H9 (cell line): ENCODE measurements at regions not wholly inside any gene's neighbourhood (a gene's known extent, or its start where the extent isn't known, plus 50 kb on each side); places are given as distances from the start of the nearest gene placed in this dataset.

ENCODE experiments used
- DNase-seq: peaks from one replicate; pipeline ENCODE4 v3.0.0-alpha.2; 2017
- H2AFZ ChIP-seq: one replicate; pipeline ENCODE4 v1.6.1; 2013; ENCODE audit warnings: mild to moderate bottlenecking, low read length, control low read depth, moderate library complexity
- H2AK5ac ChIP-seq: 2 replicates; pipeline ENCODE4 v1.6.1; 2013; ENCODE audit warnings: low read length, control low read depth, mixed read lengths; ENCODE audit not compliant: insufficient read length
- H2BK120ac ChIP-seq: one replicate; pipeline ENCODE4 v1.6.1; 2013; ENCODE audit warnings: low read depth, mild to moderate bottlenecking, low read length, control low read depth, inconsistent platforms; ENCODE audit not compliant: poor library complexity, severe bottlenecking
- H2BK12ac ChIP-seq: 2 replicates; pipeline ENCODE4 v1.6.1; 2013; ENCODE audit warnings: low read length, control low read depth, mixed read lengths, low read depth; ENCODE audit not compliant: insufficient read length
- H2BK15ac ChIP-seq: 2 replicates; pipeline ENCODE4 v1.6.1; 2013; ENCODE audit warnings: low read depth, low read length, control low read depth
- H2BK20ac ChIP-seq: one replicate; pipeline ENCODE4 v1.6.1; 2013; ENCODE audit warnings: low read depth, mild to moderate bottlenecking, low read length, control low read depth, inconsistent platforms; ENCODE audit not compliant: poor library complexity, severe bottlenecking
- H2BK5ac ChIP-seq: 2 replicates; pipeline ENCODE4 v1.6.1; 2013; ENCODE audit warnings: low read length, control low read depth, mixed read lengths; ENCODE audit not compliant: insufficient read length
- H3K14ac ChIP-seq: 2 replicates; pipeline ENCODE4 v1.6.1; 2013; ENCODE audit warnings: low read length, control low read depth; ENCODE audit not compliant: insufficient read depth
- H3K18ac ChIP-seq: 2 replicates; pipeline ENCODE4 v1.6.1; 2013; ENCODE audit warnings: low read depth, mild to moderate bottlenecking, mixed read lengths, low read length, control low read depth; ENCODE audit not compliant: insufficient read length
- H3K23ac ChIP-seq: 2 replicates; pipeline ENCODE4 v1.6.1; 2013; ENCODE audit warnings: low read length, control low read depth, mixed read lengths, low read depth; ENCODE audit not compliant: insufficient read length
- H3K23me2 ChIP-seq: 2 replicates; pipeline ENCODE4 v1.6.1; 2013; ENCODE audit warnings: low read depth, mild to moderate bottlenecking, mixed read lengths, low read length, control low read depth; ENCODE audit not compliant: insufficient read length, poor library complexity, severe bottlenecking
- H3K27ac ChIP-seq: 2 replicates; pipeline ENCODE4 v1.5.1; 2013; ENCODE audit warnings: low read length, control low read depth, mixed read lengths, low read depth; ENCODE audit not compliant: insufficient read length
- H3K27me3 ChIP-seq: 2 replicates; pipeline ENCODE4 v1.6.1; 2013; ENCODE audit warnings: low read length, control low read depth, inconsistent platforms; ENCODE audit not compliant: insufficient read depth
- H3K4ac ChIP-seq: 2 replicates; pipeline ENCODE4 v1.6.1; 2013; ENCODE audit warnings: low read depth, mild to moderate bottlenecking, control low read depth, inconsistent platforms, low read length, moderate library complexity
- H3K4me1 ChIP-seq: 2 replicates; pipeline ENCODE4 v1.6.1; 2013; ENCODE audit warnings: low read length, control low read depth, inconsistent platforms; ENCODE audit not compliant: insufficient read depth
- H3K4me2 ChIP-seq: 2 replicates; pipeline ENCODE4 v1.6.1; 2013; ENCODE audit warnings: low read length, control low read depth, mixed read lengths; ENCODE audit not compliant: insufficient read length, insufficient read depth
- H3K56ac ChIP-seq: 2 replicates; pipeline ENCODE4 v1.6.1; 2013; ENCODE audit warnings: low read depth, mild to moderate bottlenecking, mixed read lengths, low read length, control low read depth; ENCODE audit not compliant: insufficient read length
- H3K79me1 ChIP-seq: 2 replicates; pipeline ENCODE4 v1.6.1; 2013; ENCODE audit warnings: low read depth, mild to moderate bottlenecking, moderate library complexity, low read length, control low read depth, inconsistent platforms; ENCODE audit not compliant: insufficient read depth, poor library complexity, severe bottlenecking
- H3K79me2 ChIP-seq: 2 replicates; pipeline ENCODE4 v1.6.1; 2013; ENCODE audit warnings: low read length, control low read depth, inconsistent platforms; ENCODE audit not compliant: insufficient read depth
- H3K9ac ChIP-seq: 2 replicates; pipeline ENCODE4 v1.6.1; 2013; ENCODE audit warnings: low read length, control low read depth, mixed read lengths; ENCODE audit not compliant: insufficient read length; ENCODE audit errors: extremely low read depth
- H3K9me3 ChIP-seq: one replicate; pipeline ENCODE4 v1.6.1; 2013; ENCODE audit warnings: low read depth, low read length, inconsistent platforms; ENCODE audit not compliant: control insufficient read depth
- H3T11ph ChIP-seq: one replicate; pipeline ENCODE4 v1.6.1; 2013; ENCODE audit warnings: mild to moderate bottlenecking, low read length, control low read depth, inconsistent platforms
- H4K20me1 ChIP-seq: one replicate; pipeline ENCODE4 v1.6.1; 2013; ENCODE audit not compliant: control insufficient read depth, insufficient read length, insufficient read depth
- H4K5ac ChIP-seq: 2 replicates; pipeline ENCODE4 v1.6.1; 2013; ENCODE audit warnings: low read depth, mild to moderate bottlenecking, mixed read lengths, low read length, control low read depth; ENCODE audit not compliant: insufficient read length
- H4K8ac ChIP-seq: replicated peaks from 2 replicates; pipeline ENCODE4 v1.6.1; 2013; ENCODE audit warnings: low read length, control low read depth, mixed read lengths, low read depth; ENCODE audit not compliant: insufficient read length
- H4K91ac ChIP-seq: 2 replicates; pipeline ENCODE4 v1.6.1; 2013; ENCODE audit warnings: low read depth, mild to moderate bottlenecking, moderate library complexity, mixed read lengths, low read length, control low read depth; ENCODE audit not compliant: insufficient read length
- H3K27ac Mint-ChIP-seq, 3 experiments: 2 replicates in 2 of 3; 3 replicates in 1 of 3; pipeline ENCODE4 v1.8.0; 2020 to 2021; ENCODE audit warnings: mixed read lengths in 3 of 3, mild to moderate bottlenecking in 1 of 3, moderate library complexity in 1 of 3
- H3K27me3 Mint-ChIP-seq: 2 replicates; pipeline ENCODE4 v1.8.0; 2021; ENCODE audit warnings: low read depth, mild to moderate bottlenecking, moderate library complexity, mixed read lengths
- H3K36me3 Mint-ChIP-seq, 3 experiments: 2 replicates in 2 of 3; 3 replicates in 1 of 3; pipeline ENCODE4 v1.8.0; 2020 to 2021; ENCODE audit warnings: low read depth in 3 of 3, mixed read lengths in 3 of 3; ENCODE audit not compliant: insufficient read depth in 1 of 3
- H3K4me1 Mint-ChIP-seq, 2 experiments: 2 replicates each; pipeline ENCODE4 v1.8.0; 2020; ENCODE audit warnings: mixed read lengths in 2 of 2
- H3K4me3 Mint-ChIP-seq, 2 experiments: 2 replicates in 1 of 2; 3 replicates in 1 of 2; pipeline ENCODE4 v1.8.0; 2020 to 2021; ENCODE audit warnings: mild to moderate bottlenecking in 2 of 2, mixed read lengths in 2 of 2, moderate library complexity in 1 of 2
- H3K9me3 Mint-ChIP-seq, 2 experiments: 2 replicates in 1 of 2; 3 replicates in 1 of 2; pipeline ENCODE4 v1.8.0; 2020; ENCODE audit warnings: mild to moderate bottlenecking in 2 of 2, mixed read lengths in 2 of 2, moderate library complexity in 1 of 2
- CTCF ChIP-seq: fragments of 200-600 bp; sonication (generic); conservative IDR thresholded peaks from 3 replicates; pipeline ENCODE4 v1.8.0; 2021; ENCODE audit warnings: antibody characterized with exemption, mild to moderate bottlenecking
- WGBS: extraction: QIAGEN DNeasy Blood & Tissue Kit; methylation state at CpG from one replicate; pipeline ENCODE4 v1.1.7; 2013; ENCODE audit warnings: missing lambda C conversion rate, low lambda C conversion rate, mixed read lengths; ENCODE audit not compliant: insufficient read length; ENCODE audit errors: extremely low coverage; 5-methylcytosine and 5-hydroxymethylcytosine counted together

- no peaks in the 10 kb centered on the region for H3K23me2 ChIP-seq
- no peaks in the 10 kb centered on the region for H3K79me1 ChIP-seq
- H3K4me1 ChIP-seq, result no peaks in the 10 kb centered on the region
- H3K56ac ChIP-seq, result no peak overlapping the region
- no peaks in the 10 kb centered on the region for H3K27me3 ChIP-seq
- WGBS, result no CpG with 5 or more reads among the region's 2 CpGs
- Mint-ChIP-seq H3K4me3 (no peak overlapping the region), H3K36me3 (peaks cover 0 to 11% (median 0%) of the 10 kb centered on the region in 3 experiments; a peak in 3 of 7 replicates), H3K27ac (no peak overlapping the region), H3K4me1 (no peaks in the 10 kb centered on the region), H3K9me3 (peaks cover 5 to 6% of the 10 kb centered on the region in 2 experiments; a peak in 2 of 5 replicates), H3K27me3 (no peaks in the 10 kb centered on the region; the same call in 1 of the 2 replicates)
- H3K14ac ChIP-seq, result no peak overlapping the region
- TF ChIP-seq CTCF, result no peak
- no peak overlapping the region for H2BK120ac ChIP-seq
- H3K9me3 ChIP-seq, result no peaks in the 10 kb centered on the region
- no peak overlapping the region for H2AK5ac ChIP-seq
- no peaks in the 10 kb centered on the region for H3K79me2 ChIP-seq
- no peak overlapping the region for H3K18ac ChIP-seq
- H2BK5ac ChIP-seq, result no peak overlapping the region
- H2BK12ac ChIP-seq, result no peak overlapping the region
- H4K5ac ChIP-seq, result no peak overlapping the region
- no peak for DNase-seq
- no peak overlapping the region for H3K4me2 ChIP-seq
- no peak overlapping the region for H2BK15ac ChIP-seq
- H3K9ac ChIP-seq, result no peak overlapping the region
- no peak overlapping the region for H3K27ac ChIP-seq
- H2AFZ ChIP-seq, result no peak overlapping the region
- no peak overlapping the region for H4K8ac ChIP-seq
- no peak overlapping the region for H3K4ac ChIP-seq
- no peaks in the 10 kb centered on the region for H4K20me1 ChIP-seq
- H3T11ph ChIP-seq, result no peak overlapping the region
- no peak overlapping the region for H4K91ac ChIP-seq
- no peak overlapping the region for H2BK20ac ChIP-seq
- no peak overlapping the region for H3K23ac ChIP-seq
Observed at GRCh38 chr20:16124491-16124890, 448.8 kb downstream of the KIF16B start.
